ENCODE measurements at regions not wholly inside any gene's neighbourhood (a gene's known extent, or its start where the extent isn't known, plus 50 kb on each side); places are given as distances from the start of the nearest gene placed in this dataset.
"Not testable (repeated sequence)": the region's sequence is repeated elsewhere in the genome, so short reads cannot be mapped to it uniquely, and the experiment has no call there.

GRCh38 chrX:114040111-114040510, 543.8 kb upstream of the HTR2C start:
- H3K27ac Mint-ChIP-seq, H3K4me3 Mint-ChIP-seq, DNase-seq, ATAC-seq, H3K27me3 Mint-ChIP-seq, H3K4me1 Mint-ChIP-seq, POLR2A ChIA-PET, H3K9me3 Mint-ChIP-seq, H3K36me3 Mint-ChIP-seq: not testable (repeated sequence)

DNA sequence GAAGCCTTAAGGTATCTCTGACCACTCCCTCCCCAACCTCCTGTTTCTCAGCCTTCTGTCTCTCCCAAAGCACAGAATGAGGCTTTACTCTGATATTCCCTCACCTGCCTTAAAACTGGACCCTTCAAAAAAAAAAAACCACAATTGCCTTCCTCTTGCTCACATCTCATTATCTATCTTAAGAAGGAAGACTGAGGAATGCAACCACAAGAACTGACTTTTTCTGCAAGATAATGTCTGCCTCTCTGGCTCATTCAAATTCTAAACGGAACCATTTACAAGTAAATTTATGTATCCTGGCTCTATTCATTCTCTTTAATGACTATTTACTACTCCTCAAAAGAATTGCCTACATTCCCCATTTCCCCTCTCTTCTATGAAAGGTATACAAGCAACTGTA, 545.5 kb upstream of the HTR2C start:
- DNase-seq (no peak), ATAC-seq (no peak)
- Mint-ChIP-seq H3K27ac (no peak overlapping the region), H3K4me1 (no peaks in the 10 kb centered on the region), H3K36me3 (no peaks in the 10 kb centered on the region), H3K27me3 (no peaks in the 10 kb centered on the region), H3K4me3 (no peak overlapping the region), H3K9me3 (peaks cover 0 to 9% (median 0%) of the 10 kb centered on the region in 9 donors)
- POLR2A ChIA-PET, result no interaction called here

DNA sequence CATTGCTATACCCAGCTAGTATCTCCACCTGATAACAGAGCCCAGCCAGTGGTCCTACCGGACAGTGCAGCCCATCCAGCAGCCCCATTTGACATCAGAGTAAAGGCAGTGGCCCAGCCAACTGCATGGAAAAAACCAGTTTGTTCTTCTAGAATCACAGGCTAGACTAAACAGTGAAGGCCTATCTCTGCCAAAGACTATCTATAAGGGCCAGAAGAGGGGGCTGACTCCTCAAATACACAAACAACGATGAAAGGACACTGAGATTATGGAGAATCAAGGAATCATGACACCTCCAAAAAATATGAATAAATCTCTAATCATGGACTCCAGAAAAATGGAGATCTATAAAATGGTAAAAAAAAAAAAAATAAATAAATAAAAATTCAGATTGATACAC, 546.4 kb upstream of the HTR2C start:
- POLR2A ChIA-PET, result no interaction called here
- Mint-ChIP-seq H3K9me3 (peaks cover 0 to 9% (median 0%) of the 10 kb centered on the region in 9 donors), H3K4me1 (no peaks in the 10 kb centered on the region), H3K4me3 (no peak overlapping the region), H3K36me3 (no peaks in the 10 kb centered on the region), H3K27me3 (no peaks in the 10 kb centered on the region), H3K27ac (no peak overlapping the region)
- DNase-seq (no peak), ATAC-seq (no peak)

- peaks cover 0 to 22% (median 5%) of the 10 kb centered on the region in 9 donors for H3K9me3 Mint-ChIP-seq
- DNase-seq, result no peak
- H3K4me3 Mint-ChIP-seq, result no peak overlapping the region
- H3K4me1 Mint-ChIP-seq, result no peaks in the 10 kb centered on the region
- POLR2A ChIA-PET, result no interaction called here
- H3K36me3 Mint-ChIP-seq, result peaks cover 0 to 1% (median 0%) of the 10 kb centered on the region in 3 donors
- H3K27me3 Mint-ChIP-seq, result no peaks in the 10 kb centered on the region
- H3K27ac Mint-ChIP-seq, result no peak overlapping the region
- no peak for ATAC-seq
These were observed 554.8 kb upstream of the HTR2C start for GRCh38 chrX:114028907-114029662.

DNA sequence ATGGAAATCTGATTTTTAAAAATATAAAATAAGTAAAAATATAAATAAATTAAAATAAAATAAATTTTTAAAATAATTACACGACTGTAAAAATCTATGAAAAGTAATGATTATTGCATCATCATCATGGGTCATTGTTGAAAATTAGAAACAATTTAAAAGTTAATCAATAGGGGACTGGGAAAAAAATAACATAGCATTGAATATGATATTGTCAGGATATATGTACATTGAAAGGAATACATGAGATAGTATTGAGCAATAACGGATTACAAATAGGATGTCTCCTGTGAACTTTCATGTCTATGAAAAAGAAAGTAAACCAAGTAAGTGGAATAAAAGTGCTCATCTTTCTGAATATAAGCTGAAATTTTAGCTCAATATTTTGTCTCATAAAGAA, 566.8 kb upstream of the HTR2C start:
- Mint-ChIP-seq H3K9me3 (peaks cover 0 to 5% (median 0%) of the 10 kb centered on the region in 9 donors), H3K4me1 (peaks cover 0 to 2% (median 0%) of the 10 kb centered on the region in 4 donors)

DNA sequence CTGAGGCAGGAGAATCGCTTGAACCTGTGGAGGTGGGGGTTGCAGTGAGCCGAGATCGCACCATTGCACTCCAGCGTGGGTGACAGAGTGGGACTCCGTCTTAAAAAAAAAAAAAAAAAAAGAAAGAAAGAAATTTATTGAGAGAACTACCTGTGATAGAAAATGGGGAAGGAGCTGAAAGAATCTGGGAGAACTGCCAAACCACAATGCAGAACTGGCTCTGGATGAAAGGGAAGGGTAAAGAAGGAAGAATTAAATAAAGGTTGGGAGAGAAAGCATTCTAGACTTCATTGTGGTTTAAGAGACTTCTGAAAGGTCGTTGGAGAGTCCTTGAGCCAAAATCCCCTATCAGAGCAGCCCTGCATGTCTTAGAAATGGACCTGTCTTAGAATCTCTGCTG, 567.9 kb upstream of the HTR2C start:
- ATAC-seq, result no peak
- Mint-ChIP-seq H3K27me3 (no peaks in the 10 kb centered on the region), H3K4me3 (no peak overlapping the region), H3K27ac (no peak overlapping the region), H3K4me1 (peaks cover 0 to 2% (median 0%) of the 10 kb centered on the region in 4 donors), H3K9me3 (peaks cover 0 to 5% (median 0%) of the 10 kb centered on the region in 9 donors), H3K36me3 (no peaks in the 10 kb centered on the region)
- no peak for DNase-seq
- POLR2A ChIA-PET, result no interaction called here

More for the DNA sequence above, 566.8 kb upstream of the HTR2C start:
- ATAC-seq (no peak), DNase-seq (no peak)
- Mint-ChIP-seq H3K36me3 (no peaks in the 10 kb centered on the region), H3K27ac (no peak overlapping the region), H3K4me3 (no peak overlapping the region), H3K27me3 (no peaks in the 10 kb centered on the region)
- POLR2A ChIA-PET, result no interaction called here

DNA sequence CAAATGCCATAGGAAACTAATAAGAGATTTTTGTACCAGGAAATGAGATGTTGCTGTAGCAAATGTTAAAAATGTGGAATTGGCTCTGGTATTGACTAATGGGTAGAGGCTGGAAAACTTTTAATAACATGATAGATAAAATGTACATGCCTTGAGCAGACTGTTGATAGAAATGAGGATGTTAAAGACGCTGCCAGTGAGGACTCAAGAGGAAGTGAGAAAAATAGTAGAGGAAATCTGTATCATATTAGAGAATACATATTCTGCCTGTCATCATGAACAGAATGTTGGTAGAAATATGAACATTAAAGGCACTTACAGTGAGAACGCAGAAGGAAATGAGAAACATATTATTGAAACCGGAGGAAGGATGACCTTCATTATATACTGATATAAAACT, 577.2 kb upstream of the HTR2C start:
- Mint-ChIP-seq H3K4me3 (no peak overlapping the region), H3K9me3 (peaks cover 0 to 8% (median 3%) of the 10 kb centered on the region in 9 donors), H3K27me3 (no peaks in the 10 kb centered on the region), H3K27ac (no peak overlapping the region), H3K4me1 (peaks cover 0 to 5% (median 0%) of the 10 kb centered on the region in 4 donors), H3K36me3 (no peaks in the 10 kb centered on the region)
- DNase-seq, result no peak
- POLR2A ChIA-PET, result no interaction called here
- ATAC-seq, result no peak

DNA sequence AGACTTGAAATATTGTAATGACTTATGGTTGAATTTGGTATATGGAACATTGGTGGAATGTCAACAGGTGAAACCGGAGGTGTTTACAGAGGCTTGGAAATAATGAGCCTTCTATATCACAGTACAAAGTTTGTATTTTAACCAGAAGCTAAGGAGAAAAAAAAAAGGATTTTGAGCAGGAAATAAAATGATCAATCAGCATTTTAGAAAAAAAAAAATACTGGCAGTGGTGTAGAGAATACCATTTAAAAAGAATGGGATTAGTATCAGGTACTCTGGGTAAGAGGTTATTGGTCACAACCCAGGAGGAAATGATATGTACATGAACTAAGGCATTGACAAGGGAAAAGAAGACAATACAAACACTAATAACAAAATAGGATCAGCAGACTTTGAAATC, 587.1 kb upstream of the HTR2C start:
- DNase-seq (no peak), ATAC-seq (no peak)
- POLR2A ChIA-PET, result no interaction called here
- Mint-ChIP-seq H3K36me3 (no peaks in the 10 kb centered on the region), H3K4me3 (no peak overlapping the region), H3K27me3 (no peaks in the 10 kb centered on the region), H3K27ac (no peak overlapping the region), H3K4me1 (no peaks in the 10 kb centered on the region), H3K9me3 (peaks cover 0 to 22% (median 0%) of the 10 kb centered on the region in 9 donors)

DNA sequence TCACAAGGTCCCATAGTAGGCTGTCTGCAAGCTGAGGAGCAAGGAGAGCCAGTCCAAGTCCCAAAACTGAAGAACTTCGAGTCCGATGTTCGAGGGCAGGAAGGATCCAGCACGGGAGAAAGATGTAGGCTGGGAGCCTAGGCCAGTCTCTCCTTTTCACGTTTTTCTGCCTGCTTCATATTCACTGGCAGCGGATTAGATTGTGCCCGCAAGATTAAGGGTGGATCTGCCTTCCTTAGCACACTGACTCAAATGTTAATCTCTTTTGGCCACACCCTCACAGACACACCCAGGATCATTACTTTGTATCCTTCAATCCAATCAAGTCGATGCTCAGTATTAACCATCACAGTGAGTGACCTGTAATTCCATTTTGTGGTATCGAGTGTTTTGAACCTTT, 592.2 kb upstream of the HTR2C start:
- ATAC-seq, H3K9me3 Mint-ChIP-seq, H3K27ac Mint-ChIP-seq: not testable (repeated sequence)

GRCh38 chrX:113990669-113991068, 593.2 kb upstream of the HTR2C start:
- H3K9me3 Mint-ChIP-seq, H3K36me3 Mint-ChIP-seq, H3K4me3 Mint-ChIP-seq, H3K4me1 Mint-ChIP-seq, POLR2A ChIA-PET, H3K27ac Mint-ChIP-seq, DNase-seq, ATAC-seq, H3K27me3 Mint-ChIP-seq: not testable (repeated sequence)

More for the DNA sequence above, 592.2 kb upstream of the HTR2C start:
- DNase-seq, POLR2A ChIA-PET, H3K4me3 Mint-ChIP-seq, H3K36me3 Mint-ChIP-seq, H3K4me1 Mint-ChIP-seq, H3K27me3 Mint-ChIP-seq: not testable (repeated sequence)

- POLR2A ChIA-PET, H3K27me3 Mint-ChIP-seq, DNase-seq, H3K9me3 Mint-ChIP-seq, H3K4me1 Mint-ChIP-seq, H3K36me3 Mint-ChIP-seq, ATAC-seq, H3K4me3 Mint-ChIP-seq, H3K27ac Mint-ChIP-seq: not testable (repeated sequence)
These were observed 595.5 kb upstream of the HTR2C start for GRCh38 chrX:113988315-113988935.

- ATAC-seq (no peak), DNase-seq (no peak)
- POLR2A ChIA-PET, result no interaction called here
- H3K27me3 Mint-ChIP-seq, result no peaks in the 10 kb centered on the region
- no peaks in the 10 kb centered on the region for H3K36me3 Mint-ChIP-seq
- H3K4me1 Mint-ChIP-seq, result no peaks in the 10 kb centered on the region
- peaks cover 0 to 2% (median 0%) of the 10 kb centered on the region in 9 donors for H3K9me3 Mint-ChIP-seq
- H3K27ac Mint-ChIP-seq, result no peak overlapping the region
- no peak overlapping the region for H3K4me3 Mint-ChIP-seq
These were observed 597.5 kb upstream of the HTR2C start for GRCh38 chrX:113986427-113986826.

- ATAC-seq, result no peak
- H3K36me3 Mint-ChIP-seq, result no peaks in the 10 kb centered on the region
- H3K9me3 Mint-ChIP-seq, result peaks cover 0 to 3% (median 0%) of the 10 kb centered on the region in 9 donors
- POLR2A ChIA-PET, result no interaction called here
- no peak overlapping the region for H3K27ac Mint-ChIP-seq
- H3K4me1 Mint-ChIP-seq, result peaks cover 0 to 8% (median 0%) of the 10 kb centered on the region in 4 donors
- no peaks in the 10 kb centered on the region for H3K27me3 Mint-ChIP-seq
- H3K4me3 Mint-ChIP-seq, result no peak overlapping the region
- DNase-seq, result no peak
These were observed 601.1 kb upstream of the HTR2C start for GRCh38 chrX:113982766-113983165.

DNA sequence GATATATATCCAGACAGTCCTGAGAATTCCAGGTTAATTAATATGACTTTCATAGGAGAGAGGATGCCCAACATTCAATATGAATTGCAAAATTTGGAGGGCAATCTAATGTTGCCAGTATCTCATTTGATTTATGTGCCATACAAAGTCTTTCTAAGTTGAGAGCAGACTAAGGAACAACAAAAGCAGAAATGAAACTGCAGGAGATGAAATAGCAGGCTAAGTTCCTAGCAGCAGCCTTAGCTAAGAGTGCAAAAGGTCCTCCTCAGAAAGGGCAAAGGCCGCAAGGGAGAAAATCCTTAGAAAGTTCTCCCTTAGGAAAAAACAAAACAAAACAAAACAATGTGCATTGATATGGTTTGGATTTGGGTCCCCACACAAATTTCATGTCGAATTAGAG, 602.9 kb upstream of the HTR2C start:
- POLR2A ChIA-PET, result no interaction called here
- H3K4me1 Mint-ChIP-seq, result peaks cover 0 to 8% (median 0%) of the 10 kb centered on the region in 4 donors
- DNase-seq (no peak), ATAC-seq (no peak)
- H3K4me3 Mint-ChIP-seq, result no peak overlapping the region
- H3K27me3 Mint-ChIP-seq, result no peaks in the 10 kb centered on the region
- peaks cover 0 to 3% (median 0%) of the 10 kb centered on the region in 9 donors for H3K9me3 Mint-ChIP-seq
- no peak overlapping the region for H3K27ac Mint-ChIP-seq
- no peaks in the 10 kb centered on the region for H3K36me3 Mint-ChIP-seq

All from naive thymus-derived CD8-positive, alpha-beta T cell (primary cell).